Left kidney (tissue), 1 donor: ENCODE measurements at regions not wholly inside any gene's neighbourhood (a gene's known extent, or its start where the extent isn't known, plus 50 kb on each side); places are given as distances from the start of the nearest gene placed in this dataset.

Experiments used
- DNase-seq: peaks from one replicate; pipeline ENCODE4 v3.0.0-alpha.2; 2013

DNA sequence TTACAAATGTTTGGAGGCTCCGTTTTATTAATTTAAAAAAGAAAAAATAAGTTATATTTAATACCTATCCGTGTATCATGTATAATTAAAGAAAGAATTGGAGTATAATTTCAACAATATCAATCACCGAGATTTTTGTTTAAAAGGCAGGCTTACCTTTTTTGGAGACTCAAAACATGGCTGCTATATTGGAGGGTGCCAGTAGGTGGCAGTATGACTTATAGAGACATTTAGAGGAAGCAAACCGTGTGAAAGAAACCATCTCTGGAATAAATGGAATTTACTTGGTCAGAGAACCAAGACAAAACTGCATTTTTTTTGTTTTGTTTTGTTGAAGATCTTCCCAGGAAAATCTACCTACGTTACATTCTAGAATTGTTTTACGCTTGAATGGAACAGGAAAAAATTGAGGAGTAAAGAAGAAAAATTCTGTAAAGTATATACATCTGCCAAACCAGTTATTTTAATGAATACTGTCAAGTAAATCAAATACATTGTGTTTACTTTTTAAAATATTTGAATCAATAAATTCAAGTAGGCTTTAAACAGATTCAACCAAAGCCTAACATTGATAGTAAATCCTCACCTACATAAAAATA is 802.6 kb upstream of the ALCAM start:
- DNase-seq = peak; percentile 6

DNA sequence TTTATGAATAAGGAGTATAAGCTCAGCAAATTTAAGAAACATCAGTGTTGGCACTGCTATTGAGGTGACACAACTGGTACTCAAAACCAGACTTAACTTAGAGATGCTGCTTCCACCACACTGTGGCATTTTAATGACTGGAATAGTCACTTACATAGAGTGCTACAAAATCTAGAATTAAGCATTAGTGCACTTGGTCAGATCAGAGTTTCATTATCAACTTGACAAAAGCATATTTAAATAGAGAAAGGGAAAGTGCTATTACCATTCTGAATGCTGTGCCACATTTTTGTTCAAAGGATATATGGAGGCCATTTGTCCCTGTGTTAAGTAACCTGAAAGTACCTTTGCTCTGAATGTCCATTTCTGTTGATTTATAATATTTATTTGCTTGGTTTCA is 800.7 kb upstream of the ALCAM start:
- no peak for DNase-seq

DNA sequence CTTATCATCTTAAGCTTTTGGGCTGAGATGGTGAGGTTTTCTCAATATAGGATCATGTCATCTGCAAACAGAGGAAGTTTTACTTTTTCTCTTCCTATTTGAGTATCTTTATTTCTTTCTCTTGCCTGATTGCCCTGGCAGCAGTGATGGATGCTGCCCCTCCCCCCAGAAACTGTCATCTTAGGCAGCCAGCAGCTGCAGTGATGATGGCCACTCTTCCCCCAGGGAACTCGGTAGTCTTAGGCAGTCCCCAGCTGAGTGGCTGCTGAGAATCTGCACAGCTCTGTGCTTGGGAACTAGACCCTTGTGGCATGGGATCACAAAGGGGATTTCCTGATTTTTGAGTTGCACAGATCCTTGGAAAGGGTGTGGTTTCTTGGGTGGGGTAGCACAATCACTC is 791.1 kb upstream of the ALCAM start:
- no peak for DNase-seq

DNA sequence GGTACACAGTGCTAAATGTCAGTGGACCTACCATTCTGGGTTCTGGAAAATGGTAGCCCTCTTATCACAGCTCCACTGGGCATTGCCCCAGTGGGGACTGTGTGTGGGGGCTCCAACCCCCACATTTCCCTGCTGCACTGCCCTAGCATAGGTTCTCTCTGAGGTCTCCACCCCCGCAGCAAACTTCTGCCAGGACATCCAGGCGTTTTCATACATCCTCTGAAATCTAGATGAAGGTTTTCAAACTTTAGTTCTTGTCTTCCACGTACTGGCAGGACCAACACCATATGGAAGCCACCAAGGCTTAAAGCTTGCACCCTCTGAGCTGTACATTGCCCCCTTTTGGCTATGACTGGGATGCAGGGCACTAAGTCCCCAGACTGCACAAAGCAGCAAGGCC is 788.2 kb upstream of the ALCAM start:
- DNase-seq = no peak

DNA sequence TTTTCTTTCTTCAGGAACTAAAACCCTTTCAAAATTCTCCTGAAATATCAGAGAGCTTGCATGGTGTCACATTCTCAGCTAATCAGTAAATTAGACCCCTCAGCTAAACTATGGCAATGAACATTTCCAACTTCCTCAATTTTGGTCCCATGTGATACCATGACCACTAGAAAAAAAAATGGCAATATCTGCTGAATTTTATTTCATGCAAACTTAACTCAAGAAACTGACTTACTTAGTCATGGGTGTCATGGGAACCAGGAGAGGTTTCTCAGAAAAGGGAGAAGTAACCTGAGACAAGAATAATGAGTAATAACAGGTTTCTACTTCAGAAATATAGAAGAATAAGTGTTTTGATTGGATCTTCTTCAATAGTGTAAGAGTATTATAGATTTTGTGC is 784.6 kb upstream of the ALCAM start:
- no peak for DNase-seq

DNA sequence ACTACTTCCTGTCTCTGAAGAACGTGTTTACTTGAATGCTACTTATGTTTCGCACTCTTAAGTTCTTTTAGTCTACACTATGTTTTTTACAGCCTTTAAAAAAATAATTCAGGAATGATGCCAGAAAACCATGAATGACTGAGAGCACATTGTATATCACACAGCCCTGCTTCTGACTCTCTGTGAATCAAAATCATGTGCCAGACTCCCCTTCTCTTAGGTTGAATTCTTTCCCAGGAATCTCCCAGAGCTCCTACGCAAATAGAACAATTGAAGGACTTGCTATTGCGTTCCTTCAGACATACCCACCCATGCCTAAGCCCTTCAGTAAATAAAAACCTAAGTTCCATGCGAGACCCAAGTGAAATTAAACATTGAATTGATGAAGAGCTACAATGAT is 782.0 kb upstream of the ALCAM start:
- DNase-seq = peak; percentile 3

DNA sequence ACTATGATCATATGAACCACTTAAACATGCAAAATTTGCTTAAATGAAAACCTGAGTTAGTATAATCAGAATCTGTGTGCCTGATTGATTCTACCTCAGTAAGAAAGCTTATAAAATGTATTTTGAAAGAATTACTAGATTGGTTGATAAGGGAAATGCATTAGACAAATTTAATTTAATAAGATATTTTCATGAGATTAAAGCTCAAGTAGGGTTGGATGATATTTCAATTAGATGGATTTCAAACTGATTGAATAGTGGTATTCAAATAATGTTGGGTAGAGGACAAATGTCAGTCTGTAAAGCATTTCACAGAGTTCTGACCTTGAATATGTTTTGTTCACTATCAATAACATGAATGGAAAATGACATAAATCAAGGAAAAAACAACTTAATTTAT is 780.4 kb upstream of the ALCAM start:
- no peak for DNase-seq

DNA sequence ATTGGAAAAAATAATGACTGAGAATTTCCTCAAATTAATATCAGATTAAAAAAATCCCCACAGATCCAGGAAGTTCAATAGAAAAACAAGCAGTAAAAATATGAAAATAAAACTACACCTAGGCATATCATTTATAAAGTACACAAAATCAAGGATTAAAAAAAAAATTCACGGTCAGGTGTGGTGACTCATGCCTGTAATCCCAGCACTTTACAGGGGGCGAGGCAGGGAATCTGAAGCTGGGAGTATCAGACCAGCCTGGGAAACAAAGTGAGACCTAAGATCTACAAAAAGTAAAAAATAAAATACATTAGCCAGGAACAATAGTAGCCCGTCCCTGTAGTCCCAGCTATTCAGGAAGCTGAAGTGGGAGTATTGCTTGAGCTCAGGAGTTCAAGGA is 778.3 kb upstream of the ALCAM start:
- no peak for DNase-seq

DNA sequence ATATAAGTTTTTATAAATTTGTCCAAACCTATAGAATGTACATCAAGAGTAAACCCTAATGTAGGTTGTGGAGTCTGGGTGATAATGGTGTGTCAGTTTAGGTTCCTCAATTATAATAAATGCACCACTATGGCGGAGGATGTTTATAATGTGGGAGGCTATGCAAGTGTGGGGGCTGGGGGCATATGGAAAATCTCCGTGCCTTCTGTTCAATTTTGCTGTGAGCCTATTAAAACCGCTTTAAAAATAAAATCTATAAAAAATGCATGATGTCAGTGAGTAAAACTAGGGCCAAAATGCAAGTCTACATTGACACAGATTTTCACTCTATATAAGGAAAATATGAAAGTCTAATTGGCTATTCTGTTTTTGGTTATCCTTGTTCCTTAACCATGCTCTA is 774.9 kb upstream of the ALCAM start:
- no peak for DNase-seq

DNA sequence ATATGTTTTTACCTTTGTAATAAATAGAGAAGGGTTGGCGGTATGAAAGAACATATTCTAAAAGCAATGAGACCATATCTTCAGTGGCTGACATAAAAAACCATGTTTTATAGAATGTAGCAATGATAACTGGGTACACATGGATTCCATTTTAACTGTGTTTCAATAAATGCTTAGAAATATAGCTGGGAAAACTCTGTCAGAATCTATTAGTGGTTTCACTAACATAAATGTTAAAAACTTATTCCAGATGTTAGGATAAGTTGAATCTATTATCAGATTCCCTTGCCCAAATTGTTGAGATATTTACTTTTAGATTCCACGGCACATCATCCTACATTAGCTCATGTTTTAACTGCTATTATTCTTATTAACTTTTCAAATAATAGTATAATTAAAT is 772.2 kb upstream of the ALCAM start:
- no peak for DNase-seq

DNA sequence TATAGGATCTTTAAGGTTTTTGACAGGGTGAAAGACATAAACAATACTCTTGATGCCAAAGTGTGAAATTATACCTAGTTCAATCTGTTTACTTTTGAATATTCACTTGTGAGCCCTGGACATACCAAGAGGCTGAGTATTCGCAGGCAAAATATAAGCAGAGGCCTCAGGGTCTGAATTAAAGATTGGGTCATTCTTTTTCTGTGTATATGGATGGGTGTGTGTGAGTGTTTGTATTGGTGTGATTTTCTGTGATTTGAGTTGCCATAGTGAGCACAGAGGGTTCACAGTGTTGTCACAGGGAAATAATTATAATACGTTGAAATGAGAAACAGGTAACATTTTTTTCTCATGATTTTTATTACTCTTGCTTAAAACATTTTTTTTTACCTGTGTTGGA is 770.7 kb upstream of the ALCAM start:
- DNase-seq = no peak

DNA sequence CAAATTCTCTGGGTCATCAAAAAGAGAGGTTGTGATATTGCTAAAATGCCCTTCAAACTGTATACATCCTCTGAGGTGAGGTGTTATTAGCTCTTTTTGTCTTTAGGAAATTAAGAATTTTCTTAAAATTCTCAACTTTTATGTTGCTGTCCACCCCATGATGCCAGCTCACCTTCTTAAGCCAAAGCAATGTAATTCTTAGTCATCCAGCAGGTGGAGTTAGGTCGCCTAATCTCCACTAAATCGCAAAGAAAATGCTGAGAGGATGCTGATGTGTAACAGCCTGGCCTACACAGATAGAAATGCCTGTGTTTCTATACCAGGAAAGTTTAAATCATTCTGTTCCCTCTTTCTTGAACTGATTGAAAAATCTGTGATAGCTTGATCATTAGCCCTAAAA is 770.2 kb upstream of the ALCAM start:
- peak; percentile 45 for DNase-seq

DNA sequence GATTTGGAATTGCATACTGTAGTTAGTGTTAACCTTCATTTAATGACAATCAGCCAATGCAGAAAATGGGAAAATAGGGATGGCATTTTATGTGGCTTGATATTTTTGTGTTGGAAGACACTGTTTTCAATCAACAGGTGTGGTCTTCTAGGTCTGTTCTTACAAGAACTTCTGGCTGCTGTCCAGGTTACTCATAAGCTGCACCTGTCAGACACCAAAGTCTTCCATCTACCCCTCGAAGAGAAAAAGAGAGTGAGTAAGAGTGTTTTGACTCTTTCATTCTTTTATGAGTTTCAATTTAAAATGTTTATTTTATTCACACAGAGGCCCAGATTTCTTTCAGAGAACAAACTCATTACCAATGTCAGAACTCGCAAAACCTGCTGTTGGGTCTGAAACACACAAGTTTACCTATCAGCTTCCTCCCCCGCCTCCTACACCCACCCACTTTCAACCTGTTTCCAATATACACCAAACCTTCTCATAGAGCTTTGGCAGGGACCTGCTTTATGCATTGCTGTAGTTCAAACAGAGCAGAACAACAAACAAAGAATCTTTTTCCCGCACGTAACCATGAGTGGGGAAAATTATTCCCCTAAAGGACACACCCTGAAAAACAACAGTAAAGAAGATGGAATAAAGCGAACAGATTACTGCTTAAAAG is 767.7 kb upstream of the ALCAM start:
- DNase-seq = no peak

DNA sequence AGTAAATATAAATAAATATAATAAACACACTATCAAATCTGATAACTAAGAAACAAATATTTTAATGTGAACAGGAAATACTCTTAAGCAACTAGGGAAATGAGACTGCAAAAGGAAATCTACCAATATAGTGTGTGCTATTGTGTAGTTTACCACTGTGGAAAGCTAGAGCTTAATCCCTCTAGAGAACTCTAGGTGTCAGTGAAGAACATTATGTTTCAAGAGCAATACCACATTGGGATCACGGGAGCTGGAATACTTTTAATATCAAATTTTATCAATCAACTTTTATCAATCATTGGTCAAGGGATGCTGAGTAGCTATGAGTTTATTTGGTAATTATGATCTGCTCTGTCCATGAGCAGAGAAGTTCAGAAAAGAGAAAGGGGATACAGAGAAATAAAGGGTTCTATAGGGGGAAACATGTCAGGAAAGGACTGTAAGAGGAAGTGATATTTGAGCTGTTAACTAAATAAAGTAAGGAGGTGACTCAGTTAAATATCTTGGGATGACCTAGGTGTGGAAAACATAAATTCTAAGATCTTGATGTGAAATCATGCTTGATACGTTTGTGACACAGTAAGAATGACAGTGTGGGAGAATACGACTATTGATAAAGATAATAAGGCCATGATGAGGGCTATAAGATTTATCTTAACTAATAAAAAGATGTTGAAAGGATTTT is 762.2 kb upstream of the ALCAM start:
- DNase-seq = peak; percentile 8

DNA sequence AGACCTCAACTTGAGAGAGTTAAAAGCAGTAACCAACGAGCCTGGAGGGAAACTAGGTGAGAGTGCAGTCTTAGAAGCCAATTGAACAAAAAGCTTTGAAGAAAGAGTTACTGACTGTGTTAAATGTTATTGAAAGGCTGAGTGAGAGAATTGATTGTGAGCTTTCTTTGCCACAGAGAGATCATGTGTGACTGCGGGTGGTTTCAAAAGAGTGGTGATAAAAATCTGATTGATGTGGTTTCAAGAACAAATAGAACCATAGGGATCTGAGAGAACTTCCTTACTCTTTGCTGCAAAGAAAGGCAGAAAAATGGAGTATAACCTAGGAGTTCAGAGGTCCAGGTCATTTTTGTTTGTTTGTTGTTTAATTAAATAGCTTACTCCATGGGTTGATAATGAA is 759.9 kb upstream of the ALCAM start:
- no peak for DNase-seq

DNA sequence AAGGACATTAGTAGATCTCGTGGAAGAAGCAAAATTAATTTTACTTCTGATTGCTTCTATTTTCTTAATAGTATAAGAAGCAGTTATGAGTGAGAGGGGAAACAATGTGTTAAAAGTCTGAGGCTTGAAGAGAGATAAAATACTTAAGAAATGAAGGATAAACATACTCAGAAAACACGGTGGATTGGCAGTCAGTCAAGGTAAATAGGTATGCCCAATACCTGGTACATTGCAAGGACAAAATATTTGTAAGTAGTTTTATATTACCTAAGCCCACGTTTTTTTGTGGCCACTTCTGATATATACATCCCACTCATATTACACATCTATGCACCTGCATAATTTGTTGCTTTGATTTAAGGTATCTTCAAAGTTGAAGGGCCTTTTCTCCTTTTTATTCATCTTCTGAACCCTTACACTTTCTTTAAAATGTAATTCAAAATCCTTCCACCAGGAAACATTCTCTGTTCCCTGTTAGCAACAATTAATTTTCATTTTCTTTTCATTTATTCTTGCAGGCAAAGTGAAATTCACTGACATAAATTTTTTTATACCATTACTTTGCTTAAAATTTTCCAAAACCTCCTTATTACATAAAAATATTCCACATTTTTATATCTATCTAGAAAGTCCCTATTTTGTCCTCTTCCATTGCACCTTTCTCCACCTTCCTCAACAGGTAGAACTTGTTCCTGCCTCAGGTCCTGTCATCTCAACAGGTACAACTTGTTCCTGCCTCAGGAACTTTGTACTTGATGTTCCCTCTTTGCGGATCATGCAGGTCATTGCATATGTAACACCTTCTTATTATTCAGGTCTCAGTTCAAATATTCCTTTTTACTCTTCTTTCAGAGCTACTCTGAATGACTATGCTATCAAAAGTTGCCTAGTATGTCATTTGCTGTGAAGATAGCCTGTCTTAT is 755.7 kb upstream of the ALCAM start:
- DNase-seq = no peak

DNA sequence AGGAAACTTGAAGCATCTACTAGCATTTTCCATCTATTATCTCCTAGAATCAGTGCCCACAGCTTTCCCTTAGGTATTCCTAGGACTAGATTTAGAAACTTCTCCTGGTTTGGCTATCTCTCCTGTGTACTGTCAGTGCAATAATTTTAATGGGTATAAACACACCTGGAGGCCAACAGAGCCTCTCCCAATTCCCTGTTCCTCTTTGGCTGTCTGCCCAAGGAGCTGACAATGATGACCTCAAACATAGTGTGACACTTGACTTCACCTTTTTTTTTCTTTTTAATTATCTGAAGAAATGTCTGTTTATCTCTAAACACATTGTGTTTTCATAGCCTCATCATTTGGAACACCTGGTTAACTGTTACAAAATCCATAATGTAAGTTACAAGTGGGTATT is 754.5 kb upstream of the ALCAM start:
- DNase-seq = no peak

DNA sequence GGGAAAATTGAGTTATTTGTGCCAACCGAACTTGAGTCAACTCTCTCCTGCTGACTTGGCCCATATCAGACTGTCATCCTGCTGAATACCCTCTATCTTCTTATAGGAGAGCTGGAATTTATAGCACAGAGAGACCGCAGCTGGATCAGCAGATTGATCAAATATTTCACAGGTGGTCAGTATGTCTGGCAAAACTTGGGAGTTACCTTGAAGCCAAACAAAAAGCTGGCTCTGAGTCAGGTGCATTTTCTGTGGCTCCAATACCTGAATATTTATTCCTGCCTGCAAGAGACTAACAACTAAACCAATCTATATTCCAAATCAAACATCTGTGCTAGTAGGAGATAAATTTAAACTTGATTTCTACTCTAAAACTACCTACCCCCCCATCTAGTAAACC is 752.1 kb upstream of the ALCAM start:
- no peak for DNase-seq

DNA sequence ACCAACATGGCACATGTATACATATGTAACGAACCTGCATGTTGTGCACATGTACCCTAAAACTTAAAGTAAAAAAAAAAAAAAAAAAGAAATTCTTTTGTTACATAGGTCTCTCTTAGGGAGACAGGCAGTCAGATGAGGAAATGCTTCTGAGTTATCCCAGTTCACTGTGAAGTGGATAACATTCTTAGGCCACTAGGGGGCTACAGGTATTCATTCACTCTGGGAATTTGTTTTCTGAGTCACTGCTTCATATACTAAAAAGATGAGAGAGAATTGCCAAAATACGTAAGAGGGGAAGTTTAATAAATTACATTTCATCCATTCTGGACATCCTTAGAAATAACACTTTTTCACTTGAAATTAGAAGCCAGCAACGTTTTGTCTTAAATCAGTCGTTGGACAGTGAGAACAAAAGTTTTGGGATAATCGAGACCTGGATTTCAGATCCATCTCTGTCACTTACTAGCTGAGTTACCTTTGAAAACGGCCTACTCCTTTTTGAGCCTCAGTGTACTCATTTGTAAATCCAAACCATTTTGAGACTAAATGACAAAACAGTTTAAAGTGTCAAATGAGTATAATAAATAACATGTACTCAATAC is 738.4 kb upstream of the ALCAM start:
- peak; percentile 24 for DNase-seq

DNA sequence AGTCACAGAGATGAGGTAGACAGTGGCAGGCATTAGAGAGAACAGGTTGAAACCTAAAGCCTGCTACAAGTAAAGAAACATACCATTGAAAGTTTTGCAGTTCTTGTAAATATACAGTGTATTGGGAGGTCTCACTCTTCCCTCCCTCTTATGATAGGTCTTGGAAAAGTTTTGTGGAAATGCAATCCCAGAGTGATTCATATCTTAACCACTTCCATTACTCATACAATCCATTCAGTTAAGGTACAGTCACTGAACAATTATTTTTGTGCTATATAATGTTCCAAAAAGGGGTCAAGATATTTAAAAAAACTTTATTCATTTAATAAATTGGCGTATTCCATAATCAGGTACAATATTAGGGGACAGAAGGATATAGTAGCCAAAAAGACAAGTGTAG is 737.7 kb upstream of the ALCAM start:
- DNase-seq = no peak

DNA sequence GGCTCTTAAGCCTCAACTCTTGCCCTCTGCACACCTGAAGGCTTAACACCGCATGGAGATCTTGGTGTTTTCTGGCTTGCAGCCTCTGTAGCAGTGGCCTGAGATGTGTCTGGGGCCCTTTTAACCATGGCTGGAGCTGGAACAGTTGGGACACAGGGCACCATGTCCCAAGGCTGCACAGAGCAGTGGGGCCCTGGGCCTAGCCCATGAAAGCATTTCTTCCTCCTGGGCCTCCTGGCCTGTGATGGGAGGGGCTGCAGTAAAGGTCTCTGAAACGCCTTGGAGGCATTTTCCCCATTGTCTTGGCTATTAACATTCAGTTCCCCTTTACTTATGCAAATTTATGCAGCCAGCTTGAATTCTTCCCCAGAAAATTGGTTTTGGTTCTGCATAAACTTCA is 735.5 kb upstream of the ALCAM start:
- no peak for DNase-seq

DNA sequence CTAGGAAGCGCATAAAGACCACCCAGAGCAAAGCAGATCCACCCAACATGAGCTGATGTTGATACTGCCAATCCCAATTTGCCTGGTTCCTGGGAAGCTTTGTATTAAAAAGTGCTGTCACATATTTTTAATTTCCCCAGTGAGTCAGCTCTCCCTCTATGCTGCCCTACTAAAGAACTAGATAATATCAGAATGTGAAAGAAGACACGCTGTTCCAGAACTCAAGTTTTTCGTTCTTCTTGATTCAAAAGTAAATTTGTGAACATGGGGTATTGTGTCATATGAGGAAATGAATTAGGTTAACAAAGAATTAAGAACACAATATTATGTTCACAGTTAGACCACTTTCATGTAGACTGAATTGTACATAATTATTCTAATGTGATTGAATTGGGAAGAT is 734.2 kb upstream of the ALCAM start:
- no peak for DNase-seq
